GM13976 (cell line): ENCODE measurements at regions not wholly inside any gene's neighbourhood (a gene's known extent, or its start where the extent isn't known, plus 50 kb on each side); places are given as distances from the start of the nearest gene placed in this dataset.

Source experiments
- DNase-seq: peaks from one replicate; pipeline ENCODE4 v3.0.0; 2012; ENCODE audit warnings: low spot score
- in situ Hi-C: fragments of 300-500 bp; cut with MboI; formaldehyde crosslinking; loops from one replicate; pipeline ENCODE4 v1.12.0; 2022; ENCODE audit warnings: low sequenced_read_pairs, mixed read lengths, inconsistent platforms; ENCODE audit not compliant: unreplicated experiment
- TF ChIP-seq, protein P1 (sequence below): IDR thresholded peaks from 2 replicates; pipeline ENCODE4 v1.5.1; 2012; ENCODE audit warnings: borderline replicate concordance, mild to moderate bottlenecking; ENCODE audit not compliant: insufficient read depth; ENCODE audit errors: extremely low read depth, missing control alignments, control extremely low read depth

DNA sequence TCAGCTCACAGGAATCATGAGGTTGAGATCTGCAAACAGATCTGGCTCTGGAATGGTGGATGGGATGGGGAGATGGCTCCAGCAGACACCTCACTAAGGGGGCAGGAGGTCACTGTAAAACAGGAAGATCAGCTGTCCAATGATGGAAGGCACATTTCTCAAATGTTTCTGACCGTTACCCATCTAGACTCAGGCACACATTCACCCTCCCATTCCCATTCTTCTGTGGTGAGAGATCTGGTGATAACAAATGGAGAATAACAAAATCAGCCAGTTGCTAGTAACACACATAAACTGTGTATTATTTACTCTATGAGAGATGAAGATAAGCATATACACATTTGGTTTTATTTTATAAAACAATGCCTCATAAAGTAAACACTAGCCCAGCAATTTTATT lies 235.9 kb downstream of the TSHZ3 start:
- DNase-seq: no peak
- TF ChIP-seq, protein P1, sequence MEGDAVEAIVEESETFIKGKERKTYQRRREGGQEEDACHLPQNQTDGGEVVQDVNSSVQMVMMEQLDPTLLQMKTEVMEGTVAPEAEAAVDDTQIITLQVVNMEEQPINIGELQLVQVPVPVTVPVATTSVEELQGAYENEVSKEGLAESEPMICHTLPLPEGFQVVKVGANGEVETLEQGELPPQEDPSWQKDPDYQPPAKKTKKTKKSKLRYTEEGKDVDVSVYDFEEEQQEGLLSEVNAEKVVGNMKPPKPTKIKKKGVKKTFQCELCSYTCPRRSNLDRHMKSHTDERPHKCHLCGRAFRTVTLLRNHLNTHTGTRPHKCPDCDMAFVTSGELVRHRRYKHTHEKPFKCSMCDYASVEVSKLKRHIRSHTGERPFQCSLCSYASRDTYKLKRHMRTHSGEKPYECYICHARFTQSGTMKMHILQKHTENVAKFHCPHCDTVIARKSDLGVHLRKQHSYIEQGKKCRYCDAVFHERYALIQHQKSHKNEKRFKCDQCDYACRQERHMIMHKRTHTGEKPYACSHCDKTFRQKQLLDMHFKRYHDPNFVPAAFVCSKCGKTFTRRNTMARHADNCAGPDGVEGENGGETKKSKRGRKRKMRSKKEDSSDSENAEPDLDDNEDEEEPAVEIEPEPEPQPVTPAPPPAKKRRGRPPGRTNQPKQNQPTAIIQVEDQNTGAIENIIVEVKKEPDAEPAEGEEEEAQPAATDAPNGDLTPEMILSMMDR: no peak
- in situ Hi-C loops: no loop called here

DNA sequence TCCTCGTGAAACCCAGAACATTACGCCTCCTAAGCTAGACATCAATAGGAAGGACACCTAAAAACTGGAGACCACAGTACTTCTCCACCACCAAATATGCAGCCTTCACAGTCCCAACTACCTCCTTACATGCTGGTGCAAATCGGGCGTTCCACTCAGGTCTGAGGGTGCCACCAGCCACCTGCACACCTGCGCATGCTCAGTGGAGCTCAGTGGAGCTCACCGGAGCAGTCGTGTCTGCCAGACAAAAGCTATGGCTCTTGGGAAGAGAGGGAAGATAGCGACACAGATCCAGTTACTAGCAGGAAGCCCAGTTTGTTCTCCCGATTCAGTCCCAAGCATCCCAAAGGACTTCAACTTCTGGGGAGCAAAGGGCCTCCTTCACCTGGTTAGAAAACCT lies 237.1 kb downstream of the TSHZ3 start:
- DNase-seq: no peak
- in situ Hi-C loops: no loop called here
- TF ChIP-seq, protein P1: no peak

DNA sequence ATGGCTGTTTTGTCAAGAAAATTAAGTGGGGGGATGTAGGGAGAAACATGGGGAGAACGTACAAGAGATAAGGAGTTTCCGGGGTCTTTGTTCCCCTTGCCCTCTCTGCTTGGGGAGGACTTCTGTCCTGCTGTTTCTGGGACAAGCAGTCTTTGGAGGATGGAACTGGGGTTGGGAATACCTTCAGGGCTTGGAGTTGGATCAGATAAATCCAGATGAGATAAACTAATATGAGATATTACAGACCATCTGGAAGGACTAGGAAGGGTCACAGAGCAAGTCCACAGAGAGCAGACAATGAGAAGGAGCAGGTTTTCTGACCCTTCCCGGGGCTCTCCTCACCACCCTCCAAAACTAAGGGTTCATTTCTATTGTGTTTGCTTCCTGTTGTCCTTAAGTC lies 237.5 kb downstream of the TSHZ3 start:
- in situ Hi-C loops: no loop called here
- DNase-seq: no peak
- TF ChIP-seq, protein P1: no peak

DNA sequence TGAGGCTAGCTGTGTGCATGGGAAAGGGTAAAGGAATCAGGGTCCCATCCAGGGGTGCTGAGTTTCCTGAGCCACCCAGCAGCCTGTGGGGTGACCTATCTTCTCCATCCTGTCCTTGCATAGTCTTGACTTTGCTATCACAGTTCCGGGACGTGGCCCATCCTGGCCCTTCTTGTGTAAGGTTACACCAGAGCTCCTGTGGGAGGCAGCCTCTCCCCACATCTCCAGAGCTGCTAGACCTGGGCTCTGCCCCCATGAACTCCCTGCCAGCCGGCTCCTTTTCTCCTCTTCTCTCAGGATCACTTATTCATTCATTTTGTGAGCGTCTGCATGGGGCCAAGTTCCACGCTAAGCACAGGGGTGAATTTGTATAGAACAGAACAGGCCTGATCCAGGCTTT lies 238.9 kb downstream of the TSHZ3 start:
- in situ Hi-C loops: no loop called here
- no peak for DNase-seq
- TF ChIP-seq, protein P1: no peak

DNA sequence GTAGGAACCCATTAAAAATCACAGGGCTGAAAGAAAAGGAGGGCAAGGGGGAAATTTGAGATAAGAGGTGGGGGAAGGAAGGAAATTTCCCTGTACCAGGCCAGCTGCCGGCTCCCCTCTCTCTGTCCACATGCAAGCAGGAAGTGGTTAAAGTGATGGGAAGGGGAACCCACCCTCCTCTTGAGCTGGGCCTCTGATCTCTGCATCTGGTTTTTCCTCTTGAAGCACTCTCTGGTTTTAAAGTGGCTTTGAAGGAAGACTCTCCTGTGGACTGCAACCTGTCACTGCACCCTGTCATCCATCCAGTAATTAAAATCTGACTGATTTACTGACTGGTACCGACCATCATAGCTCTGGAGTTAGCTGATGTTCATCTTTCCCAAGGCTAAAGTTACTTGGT lies 239.6 kb downstream of the TSHZ3 start:
- in situ Hi-C loops: no loop called here
- DNase-seq: no peak
- TF ChIP-seq, protein P1: no peak

DNA sequence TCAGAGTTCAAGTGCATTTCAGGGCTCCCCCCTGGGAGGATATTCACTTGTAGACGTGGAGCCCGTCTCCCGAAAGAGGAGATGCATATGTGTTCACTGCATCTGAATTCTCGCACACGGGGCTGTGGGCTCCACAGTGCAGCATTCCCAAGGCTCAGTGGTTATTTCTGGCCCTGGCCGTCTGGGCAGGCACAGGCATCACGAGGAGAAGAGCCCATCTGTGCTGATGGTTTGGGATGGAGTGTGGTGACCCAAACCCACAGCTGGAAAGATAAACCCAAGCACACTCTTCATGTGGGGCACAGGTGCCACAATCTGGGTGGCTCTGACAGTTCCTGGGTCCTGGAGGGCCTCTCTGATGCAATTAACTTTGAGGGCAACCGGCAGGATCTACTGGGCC lies 242.1 kb downstream of the TSHZ3 start:
- TF ChIP-seq, protein P1: no peak
- in situ Hi-C loops: no loop called here
- no peak for DNase-seq

DNA sequence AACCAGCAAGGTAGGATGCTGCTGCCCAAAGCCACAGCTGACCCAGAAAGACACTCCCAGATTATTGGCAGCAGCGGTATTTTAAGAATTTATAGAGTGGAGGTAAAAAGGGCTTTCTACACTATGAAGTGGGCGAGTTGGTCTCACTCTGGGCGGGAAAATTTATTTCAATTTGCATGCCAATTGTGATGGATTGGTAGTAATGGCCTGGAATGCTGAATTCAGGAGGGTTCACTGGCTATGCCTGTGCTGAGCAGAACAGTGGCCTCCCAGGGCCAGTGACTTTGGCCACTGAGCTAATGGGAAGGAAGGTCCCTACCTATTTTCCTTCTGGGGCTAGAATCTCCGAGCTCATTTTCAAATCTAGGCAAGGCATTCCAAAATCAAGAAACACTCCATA lies 243.5 kb downstream of the TSHZ3 start:
- in situ Hi-C loops: no loop called here
- TF ChIP-seq, protein P1: no peak
- DNase-seq: no peak
